ENCODE measurements at regions not wholly inside any gene's neighbourhood (a gene's known extent, or its start where the extent isn't known, plus 50 kb on each side); places are given as distances from the start of the nearest gene placed in this dataset.

DNA sequence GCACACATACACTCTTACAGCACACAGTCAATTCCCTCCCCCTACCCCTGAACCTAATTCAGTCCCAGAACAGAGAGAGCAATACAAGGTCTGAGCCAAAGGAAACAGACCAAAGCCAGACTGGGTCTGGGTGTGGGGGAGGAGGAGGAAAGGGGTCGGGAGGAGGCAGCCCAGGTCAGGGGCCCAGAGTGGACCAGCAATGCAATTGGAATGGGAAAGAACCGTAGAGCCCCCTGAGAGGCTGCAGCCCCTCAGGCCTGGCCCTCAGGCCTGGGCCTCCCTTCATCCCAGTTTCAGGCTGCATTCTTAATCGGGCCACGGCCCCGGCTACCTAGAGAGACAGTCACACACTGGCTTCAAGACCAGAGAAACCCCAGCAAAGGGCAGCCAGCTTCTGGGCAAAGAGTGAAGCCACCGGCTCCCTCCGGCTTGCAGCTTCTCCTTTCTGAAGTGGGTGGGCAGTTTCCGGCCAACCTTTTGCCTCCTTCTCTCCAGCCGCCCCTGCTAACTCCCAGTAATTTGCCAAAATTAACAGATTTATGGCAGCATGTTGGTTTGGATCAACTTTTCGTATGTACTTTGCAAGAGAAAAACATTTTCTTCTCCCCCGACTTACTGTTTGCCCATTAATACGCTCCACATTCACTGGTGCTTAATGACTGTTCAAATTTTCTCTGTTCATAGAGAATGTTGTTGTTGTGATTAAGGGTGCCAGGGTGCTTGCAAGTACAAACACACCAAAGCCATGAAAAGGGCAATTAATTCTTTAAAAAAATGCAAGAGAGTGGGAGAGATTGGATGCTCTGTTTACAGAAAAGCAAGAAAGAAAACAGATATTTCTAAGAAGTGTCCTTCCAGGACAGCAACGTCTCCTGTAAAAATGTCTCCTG lies 488.3 kb downstream of the MN1 start:
- TF ChIP-seq GATA2 (IDR thresholded peaks at IDR 0.05; ENCODE audit: low read depth, low read length) (no peak), GATA3 (IDR thresholded peaks at IDR 0.05; ENCODE audit: low read depth, low read length) (no peak)

DNA sequence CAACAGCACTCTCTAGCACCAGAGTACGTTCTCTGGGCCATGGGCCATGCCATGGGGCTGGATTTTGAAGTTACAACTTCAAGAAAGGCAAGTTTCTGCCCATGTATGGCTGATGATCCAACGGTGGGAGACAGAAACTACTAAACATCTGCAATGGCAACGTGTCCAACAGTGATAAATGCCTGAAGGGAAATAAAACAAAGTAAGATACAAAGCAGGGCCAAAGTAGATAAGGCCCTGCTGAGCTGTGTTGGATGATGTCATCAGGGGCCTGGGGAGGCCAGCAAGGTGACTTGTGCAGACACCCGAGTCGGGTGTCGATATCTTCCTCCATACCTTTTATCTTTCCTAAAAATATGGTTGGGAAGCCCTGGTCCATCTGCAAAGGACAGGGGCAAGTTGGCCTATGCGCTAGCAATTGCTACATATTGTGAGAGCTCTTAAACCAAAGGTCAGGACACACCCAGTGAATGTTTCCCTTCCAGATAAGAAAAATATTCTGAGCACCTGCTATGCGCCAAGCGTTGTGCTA lies 487.2 kb downstream of the MN1 start:
- TF ChIP-seq GATA3 (IDR thresholded peaks at IDR 0.05; ENCODE audit: low read depth, low read length) (no peak), GATA2 (IDR thresholded peaks at IDR 0.05; ENCODE audit: low read depth, low read length) (no peak)

DNA sequence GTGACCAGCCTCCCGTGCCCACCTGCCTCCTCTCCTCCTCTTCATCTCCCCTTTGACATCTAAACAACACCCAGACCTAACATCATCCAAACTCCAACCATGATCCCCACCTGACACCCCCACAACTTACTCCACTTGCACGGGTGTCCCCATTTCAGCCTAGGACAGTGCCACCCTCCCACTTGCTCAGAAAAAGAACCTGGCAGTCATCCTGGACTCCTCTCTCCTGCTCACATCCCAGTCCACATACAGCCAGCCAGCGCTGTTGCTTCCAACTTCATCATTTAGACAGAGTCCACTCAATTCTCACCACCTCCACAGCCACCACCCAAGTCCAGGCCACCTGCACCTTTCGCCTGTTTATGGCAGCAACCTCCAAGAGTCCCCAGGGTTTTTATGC lies 485.7 kb downstream of the MN1 start:
- TF ChIP-seq GATA2 (IDR thresholded peaks at IDR 0.05; ENCODE audit: low read depth, low read length) (no peak), GATA3 (IDR thresholded peaks at IDR 0.05; ENCODE audit: low read depth, low read length) (no peak)

DNA sequence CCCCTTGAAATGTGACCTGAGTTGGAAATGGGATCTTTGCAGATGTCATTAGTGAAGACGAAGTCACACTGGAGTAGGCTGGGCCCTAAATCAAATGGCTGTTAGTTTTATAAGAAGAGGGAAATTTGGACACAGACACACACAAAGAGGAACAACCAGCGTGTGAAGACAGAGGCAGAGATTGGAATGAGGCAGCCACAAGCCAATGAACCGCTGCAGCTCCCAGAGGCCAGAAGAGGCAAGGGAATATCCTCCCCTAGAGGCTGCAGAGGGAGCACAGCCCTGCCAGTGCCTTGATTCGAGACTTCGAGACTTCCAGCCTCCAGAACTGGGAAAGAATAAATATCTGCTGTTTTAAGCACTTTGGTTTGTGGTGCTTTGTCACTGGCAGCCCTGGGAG lies 484.5 kb downstream of the MN1 start:
- no peak for TF ChIP-seq GATA3 (IDR thresholded peaks at IDR 0.05; ENCODE audit: low read depth, low read length)
- TF ChIP-seq GATA2 (IDR thresholded peaks at IDR 0.05; ENCODE audit: low read depth, low read length) = no peak

DNA sequence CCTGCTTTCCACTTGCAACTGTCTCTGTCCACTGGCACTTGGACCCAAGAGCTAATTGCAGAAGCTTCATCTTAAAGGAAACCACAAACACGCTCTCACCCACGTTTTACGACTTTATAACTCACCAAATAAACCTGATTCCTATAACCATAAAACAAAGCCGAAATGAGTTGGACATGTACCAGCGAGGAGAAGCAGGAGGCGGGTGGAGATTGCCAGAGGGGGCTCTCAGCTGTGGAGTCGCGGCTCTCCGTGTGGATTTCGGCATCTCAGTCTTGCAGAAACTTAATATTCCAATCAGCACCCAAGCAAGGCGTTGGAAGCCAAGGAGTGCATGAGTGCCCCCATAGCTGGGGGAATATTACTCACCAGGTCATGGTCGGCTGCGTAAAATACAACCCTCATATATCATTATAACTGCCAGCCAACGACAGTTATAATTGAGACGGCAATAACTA lies 483.6 kb downstream of the MN1 start:
- TF ChIP-seq GATA3 (IDR thresholded peaks at IDR 0.05; ENCODE audit: low read depth, low read length) (no peak), GATA2 (IDR thresholded peaks at IDR 0.05; ENCODE audit: low read depth, low read length) (no peak)

DNA sequence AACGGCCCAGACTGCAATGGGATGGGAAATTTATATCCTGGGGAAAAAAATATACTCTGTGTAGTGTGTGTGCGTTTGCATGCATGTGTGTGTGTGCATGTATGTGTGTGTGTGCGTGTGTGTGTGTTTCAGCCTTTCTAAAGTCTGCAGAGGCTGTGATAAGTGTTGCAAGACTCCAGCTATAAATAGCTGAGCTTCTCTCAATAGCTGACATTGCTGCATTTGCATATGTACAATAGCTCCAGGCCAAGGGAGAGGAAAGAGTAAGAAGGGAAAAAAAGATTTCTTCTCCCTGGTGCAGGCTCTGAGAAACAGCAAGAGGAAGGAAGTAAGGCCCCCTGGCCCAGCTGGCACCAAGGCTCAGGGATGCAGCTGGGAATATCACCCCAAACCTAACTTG lies 483.0 kb downstream of the MN1 start:
- TF ChIP-seq GATA2 (IDR thresholded peaks at IDR 0.05; ENCODE audit: low read depth, low read length) = no peak
- no peak for TF ChIP-seq GATA3 (IDR thresholded peaks at IDR 0.05; ENCODE audit: low read depth, low read length)

DNA sequence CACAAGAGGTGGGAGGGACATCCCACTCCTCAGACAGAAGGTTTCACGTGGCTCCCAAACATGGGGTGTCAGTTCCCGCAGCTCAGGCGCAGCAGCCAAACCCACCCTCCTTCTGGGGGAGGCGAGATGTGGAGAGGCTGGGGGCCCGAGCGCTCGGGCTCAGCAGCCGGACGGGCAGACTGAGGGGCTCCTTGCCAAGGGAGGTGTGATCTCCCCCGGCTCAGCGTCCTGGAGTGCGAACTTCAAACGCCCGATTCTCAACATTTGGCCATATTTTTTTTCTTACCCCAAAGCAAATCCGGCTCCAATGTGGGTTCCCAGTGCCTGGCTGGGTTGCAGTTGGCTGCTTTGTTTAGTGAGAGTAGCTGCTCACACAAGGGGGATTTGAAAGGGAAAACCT lies 477.9 kb downstream of the MN1 start:
- no peak for TF ChIP-seq GATA2 (IDR thresholded peaks at IDR 0.05; ENCODE audit: low read depth, low read length)
- TF ChIP-seq GATA3 (IDR thresholded peaks at IDR 0.05; ENCODE audit: low read depth, low read length) = no peak

DNA sequence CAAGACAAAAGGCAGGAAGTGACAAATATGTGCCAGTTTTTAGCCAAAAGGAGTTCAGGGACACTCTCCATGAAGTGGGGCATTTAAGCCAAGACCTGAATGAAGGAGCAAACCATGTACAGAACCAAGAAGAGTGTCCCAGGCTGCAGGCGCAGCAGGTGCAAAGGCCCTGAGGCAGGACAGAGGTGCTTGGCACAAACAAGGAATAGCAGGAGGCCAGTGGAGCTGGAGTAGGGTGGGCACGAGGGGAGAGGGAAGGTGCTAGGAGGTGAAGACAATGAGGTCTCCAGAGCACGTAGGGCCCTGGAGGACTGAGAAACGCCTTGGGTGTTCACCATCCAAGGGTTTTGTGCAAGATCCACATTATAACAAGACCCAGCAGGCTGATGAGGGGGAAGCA lies 474.1 kb downstream of the MN1 start:
- TF ChIP-seq GATA3 (IDR thresholded peaks at IDR 0.05; ENCODE audit: low read depth, low read length) (no peak), GATA2 (IDR thresholded peaks at IDR 0.05; ENCODE audit: low read depth, low read length) (no peak)

DNA sequence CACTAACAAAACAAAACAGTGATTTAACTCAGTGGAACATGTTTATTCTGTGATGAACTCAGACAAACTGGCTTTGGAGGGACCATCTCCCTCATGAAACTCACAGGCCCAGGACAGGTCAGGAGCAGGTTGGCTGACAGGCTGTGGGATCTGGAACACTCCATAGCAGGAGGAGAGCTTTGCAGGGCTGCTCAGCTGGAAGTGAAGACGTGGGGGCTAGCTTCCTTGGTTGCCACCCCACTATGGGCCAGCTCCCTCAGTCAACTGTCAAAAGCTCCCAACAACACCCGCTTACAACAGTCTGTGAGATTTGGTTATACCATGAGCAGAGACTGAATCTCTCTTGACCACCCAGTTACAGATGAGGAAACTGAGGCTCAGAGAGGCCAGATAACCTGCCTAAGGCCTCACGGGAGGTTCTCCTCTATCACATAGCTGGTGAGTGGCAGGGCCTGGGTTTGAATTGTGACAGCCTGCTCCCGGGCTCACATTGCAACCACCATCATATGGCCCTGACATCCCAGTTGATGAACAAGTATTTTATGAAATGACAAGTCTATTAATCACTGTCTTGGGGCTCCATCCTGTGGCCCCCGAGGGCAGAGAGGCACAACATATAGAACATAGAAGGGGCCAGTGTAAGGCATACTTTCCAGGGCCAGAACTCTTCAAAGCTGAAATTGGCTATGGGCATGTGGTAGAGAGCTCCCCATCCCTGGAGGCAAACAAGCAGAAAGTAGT lies 473.4 kb downstream of the MN1 start:
- no peak for TF ChIP-seq GATA3 (IDR thresholded peaks at IDR 0.05; ENCODE audit: low read depth, low read length)

DNA sequence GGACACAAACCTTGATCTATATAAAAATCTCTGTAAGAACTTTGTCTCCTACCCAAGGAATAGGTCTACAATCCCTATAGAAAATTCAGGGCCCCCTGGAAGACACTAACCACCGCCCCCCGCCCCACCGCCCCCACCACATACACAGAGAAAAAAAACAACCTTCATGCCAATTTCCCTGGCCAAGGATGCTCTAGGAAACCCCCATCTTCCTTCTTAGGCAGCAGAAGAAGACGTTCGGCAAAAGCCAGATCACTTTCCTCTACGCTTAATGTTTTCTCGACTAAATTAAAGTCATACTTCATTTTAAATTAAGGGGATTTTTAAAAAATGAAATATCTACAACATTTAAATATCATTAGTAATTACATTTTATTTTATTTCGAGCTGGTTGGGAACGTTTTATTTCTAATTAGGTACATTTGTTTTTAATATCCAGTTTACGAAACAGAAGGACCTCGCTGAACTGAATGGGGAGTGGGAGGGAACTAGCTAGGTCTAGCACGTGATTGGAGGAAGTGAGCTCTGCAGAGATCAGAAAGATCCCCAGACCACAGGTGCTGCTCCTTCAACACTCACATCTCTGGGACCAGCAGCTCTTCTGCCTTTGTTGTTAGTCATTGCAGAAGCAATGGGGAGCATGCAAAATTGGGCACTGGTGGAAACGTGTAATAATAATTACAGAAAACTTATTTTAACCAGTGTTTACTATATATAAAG lies 472.3 kb downstream of the MN1 start:
- no peak for TF ChIP-seq GATA3 (IDR thresholded peaks at IDR 0.05; ENCODE audit: low read depth, low read length)
- TF ChIP-seq GATA2 (IDR thresholded peaks at IDR 0.05; ENCODE audit: low read depth, low read length) = no peak

DNA sequence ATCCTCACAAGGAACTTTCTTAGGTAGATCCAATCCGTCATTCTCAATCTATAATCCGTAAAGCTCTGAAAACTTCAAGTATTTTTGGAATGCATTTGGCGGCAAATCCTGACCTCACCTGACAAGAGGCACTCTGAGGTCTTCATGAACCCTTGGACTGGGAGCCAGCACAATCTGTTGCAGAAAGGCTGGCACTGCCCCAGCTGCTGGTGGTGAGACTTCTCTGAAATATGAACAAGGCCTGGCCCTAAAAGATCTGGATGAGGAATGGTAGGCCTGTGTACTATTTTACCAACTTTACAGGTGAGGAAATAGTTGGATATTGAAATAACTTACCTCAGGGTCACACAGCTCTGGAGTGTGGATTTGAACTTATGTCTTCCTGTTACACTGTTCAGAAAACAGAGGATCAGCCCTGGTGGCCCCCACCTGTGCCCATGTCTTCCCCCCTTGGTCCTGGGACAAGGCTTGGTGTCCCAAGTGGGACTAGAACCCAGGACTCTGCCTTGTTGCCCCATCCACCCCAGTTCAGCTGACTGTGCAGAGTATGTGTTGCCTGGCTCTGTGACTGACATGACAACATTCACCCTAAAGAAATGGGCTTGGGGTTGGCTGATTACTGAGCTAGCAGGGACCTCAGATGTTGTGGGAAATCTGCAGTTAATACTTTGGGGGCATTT lies 471.4 kb downstream of the MN1 start:
- no peak for TF ChIP-seq GATA3 (IDR thresholded peaks at IDR 0.05; ENCODE audit: low read depth, low read length)
- no peak for TF ChIP-seq GATA2 (IDR thresholded peaks at IDR 0.05; ENCODE audit: low read depth, low read length)

DNA sequence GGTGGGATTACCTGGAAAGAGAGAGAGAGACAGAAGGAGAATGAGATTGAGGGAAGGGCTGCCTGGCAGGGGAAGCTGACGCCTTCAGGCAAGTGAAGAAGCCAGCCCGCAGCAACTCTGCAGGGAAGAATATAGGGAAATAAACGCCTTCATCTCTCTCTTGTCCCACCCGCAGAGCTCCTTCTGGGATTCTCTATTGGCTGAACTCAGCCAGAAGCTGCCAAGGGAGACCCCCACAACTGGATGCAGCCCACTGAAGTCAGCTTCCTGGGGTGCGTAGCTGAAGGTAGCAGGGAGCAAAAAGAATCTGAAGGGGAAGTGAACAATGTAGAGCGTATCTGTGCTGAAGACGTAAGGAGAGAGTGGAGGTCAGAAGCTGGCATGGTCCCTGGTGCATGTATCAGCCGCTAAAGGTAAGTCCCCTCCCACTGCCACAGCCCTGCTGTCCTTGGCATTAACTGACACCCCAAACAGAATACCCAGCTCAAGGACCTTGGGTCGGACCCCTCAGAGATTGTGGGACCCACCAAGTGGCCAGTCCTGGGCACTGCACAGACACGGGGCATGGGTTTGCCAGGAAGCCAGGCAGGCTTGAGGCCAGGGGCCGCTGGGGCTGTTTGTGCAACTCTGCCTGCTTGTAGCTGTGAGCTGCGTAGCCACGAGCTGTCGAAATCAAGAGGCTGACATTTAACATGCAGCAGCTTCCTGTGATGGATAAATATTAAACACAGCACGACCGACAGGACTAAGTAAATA lies 469.9 kb downstream of the MN1 start:
- TF ChIP-seq GATA3 (IDR thresholded peaks at IDR 0.05; ENCODE audit: low read depth, low read length) = no peak
- no peak for TF ChIP-seq GATA2 (IDR thresholded peaks at IDR 0.05; ENCODE audit: low read depth, low read length)

DNA sequence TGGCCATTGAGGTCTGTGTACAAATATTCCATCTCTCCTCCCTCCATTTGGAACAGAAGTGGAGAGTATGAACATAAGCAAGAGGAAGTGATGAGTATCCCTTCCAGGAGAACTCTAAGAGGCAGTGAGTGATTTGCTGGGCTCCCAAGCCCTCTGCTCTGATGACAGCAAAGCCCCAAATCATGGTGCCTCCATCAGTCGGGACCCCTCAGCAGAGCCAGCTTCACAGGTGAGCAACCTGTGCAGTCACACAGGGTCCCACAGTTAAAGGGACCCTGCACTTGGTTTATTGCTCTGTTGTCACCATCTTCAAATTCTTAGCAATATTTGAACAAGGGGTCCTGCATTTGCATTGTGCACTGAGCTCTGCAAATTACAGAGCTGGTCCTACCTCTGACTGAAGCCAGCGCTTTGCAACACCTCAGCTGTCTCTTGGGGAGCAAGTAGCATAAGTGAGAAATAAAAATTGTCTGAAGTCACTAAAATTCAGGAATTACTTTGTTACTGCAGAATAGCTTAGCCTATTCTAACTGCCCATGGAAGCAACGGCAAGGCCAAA lies 466.4 kb downstream of the MN1 start:
- TF ChIP-seq GATA2 (IDR thresholded peaks at IDR 0.05; ENCODE audit: low read depth, low read length) (no peak), GATA3 (IDR thresholded peaks at IDR 0.05; ENCODE audit: low read depth, low read length) (no peak)
